ENCODE measurements at regions not wholly inside any gene's neighbourhood (a gene's known extent, or its start where the extent isn't known, plus 50 kb on each side); places are given as distances from the start of the nearest gene placed in this dataset.

- ChIA-PET POLR2A (ENCODE audit: unreplicated experiment) (no interaction called here), CTCF (no interaction called here)
- Histone ChIP-seq H2AK5ac (ENCODE audit: low read depth, low read length) (no peak overlapping the region), H3K18ac (ENCODE audit: low read depth, low read length) (no peak overlapping the region), H4K20me1 (ENCODE audit: insufficient read depth, low read length) (no peaks in the 10 kb centered on the region), H3K4me2 (ENCODE audit: low read depth, low read length) (no peak overlapping the region), H3K14ac (replicated peaks; ENCODE audit: low read depth, low read length) (no peak overlapping the region), H2AK9ac (replicated peaks; ENCODE audit: low read depth, low read length, poor library complexity) (no peak overlapping the region), H3K4me3 (ENCODE audit: insufficient read depth, low read depth, low read length) (no peak overlapping the region), H4K91ac (ENCODE audit: insufficient read depth, low read depth, low read length) (no peak overlapping the region), H3K36me3 (ENCODE audit: control insufficient read depth, insufficient read depth, low read length) (no peaks in the 10 kb centered on the region), H3K27me3 (ENCODE audit: control insufficient read depth, insufficient read depth, low read length) (no peaks in the 10 kb centered on the region), H2AFZ (replicated peaks; ENCODE audit: low read length, poor library complexity) (no peak overlapping the region), H3K23ac (ENCODE audit: low read depth, low read length) (no peak overlapping the region), H4K5ac (ENCODE audit: low read depth, low read length) (no peak overlapping the region), H3K4ac (ENCODE audit: low read depth, low read length) (no peak overlapping the region), H3K79me1 (ENCODE audit: low read depth in 1 of 2, low read length in 2 of 2) (no peaks in the 10 kb centered on the region), H4K8ac (ENCODE audit: low read depth in 2 of 2, low read length in 2 of 2) (no peak overlapping the region), H2BK5ac (ENCODE audit: low read depth, low read length, poor library complexity, severe bottlenecking) (no peak overlapping the region), H3K27ac (ENCODE audit: insufficient read depth, low read length) (no peak overlapping the region), H3K9me1 (ENCODE audit: insufficient read depth, low read length) (no peaks in the 10 kb centered on the region), H3K9ac (ENCODE audit: low read depth, low read length) (no peak overlapping the region), H2BK20ac (ENCODE audit: low read depth, low read length) (no peak overlapping the region), H3K9me3 (ENCODE audit: control insufficient read depth, insufficient read depth, low read length) (peaks cover 5% of the 10 kb centered on the region), H2BK15ac (ENCODE audit: low read depth, low read length) (no peak overlapping the region), H3K4me1 (ENCODE audit: control insufficient read depth, insufficient read depth, low read length) (no peaks in the 10 kb centered on the region), H2BK120ac (ENCODE audit: low read depth, low read length) (no peak overlapping the region), H3K56ac (ENCODE audit: extremely low read depth, insufficient read depth, low read length) (no peak overlapping the region)
- 0% methylated on average over 1 of the region's 2 CpGs; no CpG with 5 or more reads in 1 of the 2 experiments for WGBS, 2 experiments (ENCODE audit: extremely low coverage in 2 of 2, insufficient read length in 1 of 2)
- dilution Hi-C loops (cut with HindIII; ENCODE audit: low sequenced_read_pairs, unreplicated experiment): no loop called here
- in situ Hi-C loops (cut with MboI; ENCODE audit: low sequenced_read_pairs): no loop called here
- no TSS peak for BruUV-seq (replicated peaks)
- intact Hi-C loops (cut with micrococcal nuclease): no loop called here
- ATAC-seq (ENCODE audit: low read depth): no peak
- TF ChIP-seq RCOR1 (IDR thresholded peaks at IDR 0.05; ENCODE audit: insufficient replicate concordance, low read length): no peak
- no peak for TF ChIP-seq MXI1 (IDR thresholded peaks at IDR 0.05; ENCODE audit: borderline replicate concordance, low read depth, low read length)
- TF ChIP-seq CHD1 (IDR thresholded peaks at IDR 0.05; ENCODE audit: low read depth, low read length): no peak
- TF ChIP-seq CTCF (conservative IDR thresholded peaks at IDR 0.05; ENCODE audit: low read depth, low read length): no peak
- no peak for TF ChIP-seq RFX5 (IDR thresholded peaks at IDR 0.05; ENCODE audit: low read depth, low read length)
- no peak for TF ChIP-seq ELK1 (IDR thresholded peaks at IDR 0.05; ENCODE audit: borderline replicate concordance, low read depth, low read length)
- TF ChIP-seq USF2 (IDR thresholded peaks at IDR 0.05; ENCODE audit: low read depth, low read length): no peak
- TF ChIP-seq MAFK (IDR thresholded peaks at IDR 0.05; ENCODE audit: low read depth, low read length): no peak
- TF ChIP-seq BHLHE40 (IDR thresholded peaks at IDR 0.05; ENCODE audit: low read depth, low read length): no peak
- TF ChIP-seq SMC3 (IDR thresholded peaks at IDR 0.05; ENCODE audit: low read depth, low read length): no peak
- no peak for TF ChIP-seq NFE2L2 (IDR thresholded peaks at IDR 0.05; ENCODE audit: low read depth, low read length)
- TF ChIP-seq CEBPB (IDR thresholded peaks at IDR 0.05; ENCODE audit: low read depth, low read length): no peak
- no peak for TF ChIP-seq MAZ (IDR thresholded peaks at IDR 0.05; ENCODE audit: borderline replicate concordance, low read depth, low read length)
- no peak for TF ChIP-seq FOS (IDR thresholded peaks at IDR 0.05; ENCODE audit: low read depth, low read length)
- no peak for TF ChIP-seq POLR2A (IDR thresholded peaks at IDR 0.05; ENCODE audit: low read depth, low read length)
- TF ChIP-seq RAD21 (IDR thresholded peaks at IDR 0.05; ENCODE audit: low read length): no peak
- DNase-seq: no peak
Measured at GRCh38 chr15:92283813-92284212, 109.9 kb upstream of the ST8SIA2 start.

All from IMR-90 (cell line).